Stimulated activated naive CD8-positive, alpha-beta T cell treated with anti-CD3 and anti-CD28 coated beads, Interleukin-15, amount 100 ng/mL, for 72 hours (primary cell): ENCODE measurements at regions not wholly inside any gene's neighbourhood (a gene's known extent, or its start where the extent isn't known, plus 50 kb on each side); places are given as distances from the start of the nearest gene placed in this dataset.
"Not testable (repeated sequence)": the region's sequence is repeated elsewhere in the genome, so short reads cannot be mapped to it uniquely, and the experiment has no call there.

Experiments
- ATAC-seq: fragments of 150-1000 bp; cut with Tn5 transposase; 2 replicates; pipeline ENCODE4 v1.10.0; 2021; ENCODE audit warnings: mild to moderate bottlenecking, moderate library complexity
- DNase-seq, 2 donors: peaks; one replicate each; pipeline ENCODE4 v3.0.0; 2021 to 2022
- H3K27ac Mint-ChIP-seq, 2 donors: one replicate each; pipeline ENCODE4 v1.8.0; 2022; ENCODE audit warnings: mild to moderate bottlenecking in 2 of 2, mixed read lengths in 2 of 2, moderate library complexity in 2 of 2
- H3K27me3 Mint-ChIP-seq: one replicate; pipeline ENCODE4 v1.8.0; 2022; ENCODE audit warnings: mixed read lengths
- H3K4me1 Mint-ChIP-seq: one replicate; pipeline ENCODE4 v1.8.0; 2022; ENCODE audit warnings: mild to moderate bottlenecking, mixed read lengths
- H3K4me3 Mint-ChIP-seq, 2 donors: one replicate each; pipeline ENCODE4 v1.8.0; 2022; ENCODE audit warnings: mild to moderate bottlenecking in 2 of 2, mixed read lengths in 2 of 2, moderate library complexity in 1 of 2
- H3K9me3 Mint-ChIP-seq, 2 donors: one replicate each; pipeline ENCODE4 v1.8.0; 2022; ENCODE audit warnings: mixed read lengths in 2 of 2

DNA sequence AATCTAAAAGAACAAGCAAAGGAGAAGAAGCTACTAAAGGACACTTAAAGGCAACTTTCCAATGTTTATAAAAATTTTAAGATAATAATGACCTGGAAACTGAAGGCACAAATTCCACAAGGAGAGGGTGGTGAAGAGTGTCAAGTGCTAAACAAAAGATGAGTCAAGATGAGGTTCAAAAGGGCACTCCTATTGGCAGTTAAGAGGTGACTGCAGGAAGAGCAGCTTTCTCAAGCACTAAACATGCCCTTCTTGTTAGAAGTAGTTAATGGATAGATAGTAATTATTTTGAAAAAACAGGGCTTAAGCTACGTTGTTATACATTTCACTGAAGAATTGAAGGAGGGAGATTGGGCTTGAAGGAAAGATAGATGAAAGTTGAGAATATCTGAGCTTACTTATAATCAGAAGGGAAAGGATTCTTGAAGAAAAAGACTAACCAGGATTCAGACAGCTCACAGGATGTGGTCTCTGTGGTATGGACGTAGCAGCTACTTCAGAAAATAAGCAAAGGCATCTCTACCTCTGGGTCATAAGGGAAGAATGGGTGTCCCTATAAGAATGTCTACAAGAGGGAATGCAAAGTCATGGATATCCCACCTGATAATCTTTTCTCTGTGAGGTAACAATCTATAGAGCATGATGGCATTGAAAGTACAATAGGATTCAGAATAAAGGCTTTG lies 454.7 kb upstream of the SLC39A10 start:
- peak in 1 of 2 donors; percentile 2 for DNase-seq
- Mint-ChIP-seq H3K27ac (peak overlapping the region in 1 of 2 donors; percentile 83), H3K4me3 (no peak overlapping the region), H3K4me1 (peaks cover 19% of the 10 kb centered on the region), H3K27me3 (no peaks in the 10 kb centered on the region), H3K9me3 (no peaks in the 10 kb centered on the region)
- peak; percentile 80 for ATAC-seq

- no peak overlapping the region for H3K27ac Mint-ChIP-seq
- H3K4me3 Mint-ChIP-seq: no peak overlapping the region
- no peak for DNase-seq
- H3K9me3 Mint-ChIP-seq: no peaks in the 10 kb centered on the region
- ATAC-seq: no peak
- no peaks in the 10 kb centered on the region for H3K27me3 Mint-ChIP-seq
- H3K4me1 Mint-ChIP-seq: peaks cover 19% of the 10 kb centered on the region
Observed at GRCh38 chr2:195199864-195200263, 457.2 kb upstream of the SLC39A10 start.

DNA sequence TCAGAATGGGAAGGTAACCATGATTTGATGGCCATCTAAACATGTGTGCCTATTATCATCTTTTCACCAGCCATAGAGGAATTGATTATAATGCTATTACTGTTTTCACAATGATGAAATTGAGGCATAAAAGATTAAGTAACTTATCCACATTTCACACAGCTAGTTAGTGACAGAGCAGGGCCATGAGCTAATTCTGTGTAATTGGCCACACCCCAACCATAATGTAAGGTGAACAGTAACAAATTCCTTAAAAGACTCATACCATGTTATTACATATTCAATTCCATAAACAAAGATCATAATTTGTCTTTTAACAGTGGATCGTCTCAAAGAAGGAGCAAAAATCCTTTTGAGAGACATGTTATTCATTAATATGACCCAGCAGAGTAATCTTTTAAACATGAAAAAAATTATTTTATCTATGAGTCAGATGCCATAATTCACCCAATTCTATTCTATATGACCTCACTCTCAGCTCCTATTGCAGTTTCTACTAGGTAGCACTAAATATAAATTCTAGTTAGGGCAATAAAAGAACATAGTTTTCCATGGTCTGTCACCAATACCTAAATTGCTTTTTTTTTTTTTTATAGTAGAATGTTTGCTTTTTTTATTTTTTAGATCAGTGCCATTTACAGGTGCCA lies 475.8 kb upstream of the SLC39A10 start:
- ATAC-seq: no peak
- Mint-ChIP-seq H3K27ac (no peak overlapping the region), H3K4me3 (no peak overlapping the region), H3K27me3 (no peaks in the 10 kb centered on the region), H3K4me1 (no peaks in the 10 kb centered on the region), H3K9me3 (no peaks in the 10 kb centered on the region)
- DNase-seq: no peak

- no peak overlapping the region for H3K4me3 Mint-ChIP-seq
- H3K9me3 Mint-ChIP-seq: no peaks in the 10 kb centered on the region
- H3K4me1 Mint-ChIP-seq: no peaks in the 10 kb centered on the region
- H3K27me3 Mint-ChIP-seq: no peaks in the 10 kb centered on the region
- DNase-seq: peak in 1 of 2 donors; percentile 14
- peak; percentile 86 for ATAC-seq
- H3K27ac Mint-ChIP-seq: peak overlapping the region in 1 of 2 donors; percentile 32
Observed at GRCh38 chr2:195168369-195168768, 488.7 kb upstream of the SLC39A10 start.

- H3K27me3 Mint-ChIP-seq: no peaks in the 10 kb centered on the region
- no peak overlapping the region for H3K4me3 Mint-ChIP-seq
- no peaks in the 10 kb centered on the region for H3K9me3 Mint-ChIP-seq
- no peak for ATAC-seq
- DNase-seq: no peak
- no peaks in the 10 kb centered on the region for H3K4me1 Mint-ChIP-seq
- H3K27ac Mint-ChIP-seq: no peak overlapping the region
Observed at GRCh38 chr2:195164930-195165329, 492.1 kb upstream of the SLC39A10 start.

DNA sequence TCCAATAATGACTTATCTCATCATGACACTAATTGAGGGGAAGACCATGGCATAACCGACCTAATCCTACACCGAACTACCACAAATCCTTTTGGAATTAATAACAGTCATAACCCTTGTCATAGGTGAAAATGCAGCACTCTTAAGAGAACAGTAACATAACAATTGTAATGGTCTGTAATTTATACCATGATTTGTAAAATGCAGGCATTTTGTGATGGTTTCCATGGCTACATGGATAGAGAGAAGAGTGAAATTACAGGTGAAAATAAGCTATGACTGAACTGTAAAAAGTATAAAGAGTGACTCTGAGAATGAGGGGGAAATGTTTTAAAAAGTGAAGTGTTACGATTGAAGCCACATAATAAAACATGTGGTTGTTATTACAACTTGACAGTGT lies 494.1 kb upstream of the SLC39A10 start:
- H3K9me3 Mint-ChIP-seq: no peaks in the 10 kb centered on the region
- H3K27me3 Mint-ChIP-seq: no peaks in the 10 kb centered on the region
- H3K4me1 Mint-ChIP-seq: no peaks in the 10 kb centered on the region
- no peak overlapping the region for H3K27ac Mint-ChIP-seq
- DNase-seq (no peak), ATAC-seq (no peak)
- no peak overlapping the region for H3K4me3 Mint-ChIP-seq

DNA sequence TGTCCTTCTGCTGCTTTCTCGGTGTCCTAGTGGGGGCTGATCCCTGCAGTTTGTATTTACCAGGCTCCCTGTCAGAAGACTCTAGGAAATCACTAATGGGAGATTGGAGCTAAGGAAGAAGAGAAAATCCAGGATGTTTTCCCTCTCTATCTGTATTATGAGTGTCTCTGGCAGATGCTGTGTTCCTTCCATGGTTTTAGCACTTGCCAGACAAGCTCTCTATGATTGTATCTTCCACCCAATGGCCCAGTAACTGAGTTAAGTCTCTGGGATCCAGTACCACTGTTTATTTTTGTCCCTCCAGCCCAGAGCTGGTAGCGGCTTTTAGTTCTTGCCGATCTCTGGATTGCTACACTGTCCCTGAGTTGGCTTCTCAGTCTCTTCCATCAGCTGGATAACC lies 494.8 kb upstream of the SLC39A10 start:
- Mint-ChIP-seq H3K9me3 (no peaks in the 10 kb centered on the region), H3K4me1 (no peaks in the 10 kb centered on the region), H3K27ac (no peak overlapping the region), H3K27me3 (no peaks in the 10 kb centered on the region), H3K4me3 (no peak overlapping the region)
- DNase-seq (no peak), ATAC-seq (no peak)

DNA sequence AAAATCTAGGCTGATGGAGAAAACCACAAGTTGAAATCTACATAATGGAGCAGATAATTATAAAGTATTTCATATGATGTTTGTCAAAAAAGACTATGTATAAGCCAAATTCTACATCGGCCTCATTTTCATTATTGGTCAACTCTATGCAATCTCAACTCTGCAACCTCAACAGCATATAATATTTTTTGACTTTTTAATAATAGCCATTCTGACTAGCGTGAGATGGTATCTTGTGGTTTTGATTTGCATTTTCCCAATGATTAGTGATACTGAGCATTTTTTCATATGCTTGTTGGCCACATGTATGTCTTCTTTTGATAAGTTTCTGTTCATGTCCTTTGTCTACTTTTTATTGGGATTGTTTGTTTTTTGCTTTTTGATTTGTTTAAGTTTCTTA lies 496.1 kb upstream of the SLC39A10 start:
- no peaks in the 10 kb centered on the region for H3K4me1 Mint-ChIP-seq
- H3K4me3 Mint-ChIP-seq: no peak overlapping the region
- no peak overlapping the region for H3K27ac Mint-ChIP-seq
- no peaks in the 10 kb centered on the region for H3K27me3 Mint-ChIP-seq
- H3K9me3 Mint-ChIP-seq: no peaks in the 10 kb centered on the region
- DNase-seq (no peak), ATAC-seq (no peak)

DNA sequence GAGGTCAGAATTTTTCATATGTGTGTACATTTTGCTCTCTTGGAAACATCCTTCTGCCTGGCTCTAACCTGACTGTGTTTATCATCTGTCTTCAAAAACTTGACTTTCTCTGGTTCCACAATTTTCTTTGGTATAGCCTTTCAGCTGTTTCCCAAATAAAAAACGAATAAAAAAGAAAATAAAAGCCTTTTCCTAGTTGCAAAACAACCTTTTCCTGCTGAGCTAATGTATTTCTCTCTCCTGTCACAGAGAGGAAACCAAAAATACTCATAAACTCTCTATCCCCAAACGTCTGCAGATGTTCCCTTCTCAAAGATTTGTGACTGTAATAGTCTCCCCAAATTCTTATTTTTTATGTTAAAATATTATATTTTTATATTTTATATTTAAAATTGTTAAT lies 505.3 kb upstream of the SLC39A10 start:
- H3K4me3 Mint-ChIP-seq: no peak overlapping the region
- no peak overlapping the region for H3K27ac Mint-ChIP-seq
- DNase-seq (no peak), ATAC-seq (no peak)
- H3K9me3 Mint-ChIP-seq: no peaks in the 10 kb centered on the region
- no peaks in the 10 kb centered on the region for H3K27me3 Mint-ChIP-seq
- H3K4me1 Mint-ChIP-seq: no peaks in the 10 kb centered on the region

GRCh38 chr2:195150819-195151218 lies 506.2 kb upstream of the SLC39A10 start:
- no peaks in the 10 kb centered on the region for H3K27me3 Mint-ChIP-seq
- H3K27ac Mint-ChIP-seq: no peak overlapping the region
- DNase-seq (no peak), ATAC-seq (no peak)
- H3K4me1 Mint-ChIP-seq: no peaks in the 10 kb centered on the region
- no peaks in the 10 kb centered on the region for H3K9me3 Mint-ChIP-seq
- H3K4me3 Mint-ChIP-seq: no peak overlapping the region

DNA sequence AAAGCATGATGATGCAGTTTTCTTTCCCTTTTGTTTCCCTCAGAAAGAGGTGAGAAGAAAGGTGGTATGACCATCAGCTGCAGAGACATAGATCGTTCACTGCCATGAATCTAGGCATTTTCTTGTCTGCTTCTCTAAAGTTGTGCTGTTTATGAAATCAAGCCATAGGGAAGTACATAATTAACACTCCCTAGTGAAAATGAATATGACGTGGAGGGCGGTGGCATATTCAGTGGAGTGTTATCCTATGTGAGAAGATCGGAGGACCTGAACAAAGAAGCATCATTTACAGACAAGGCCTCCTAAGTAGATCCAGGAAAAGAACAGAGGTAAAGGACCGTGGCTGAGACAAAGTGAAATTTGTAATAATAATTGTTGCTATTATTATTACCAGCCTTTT lies 509.0 kb upstream of the SLC39A10 start:
- no peak overlapping the region for H3K4me3 Mint-ChIP-seq
- H3K9me3 Mint-ChIP-seq: peaks cover 15 to 19% of the 10 kb centered on the region in 2 donors
- no peak overlapping the region for H3K27ac Mint-ChIP-seq
- DNase-seq (no peak), ATAC-seq (no peak)
- H3K4me1 Mint-ChIP-seq: no peaks in the 10 kb centered on the region
- no peaks in the 10 kb centered on the region for H3K27me3 Mint-ChIP-seq

GRCh38 chr2:195146761-195147541 lies 510.1 kb upstream of the SLC39A10 start:
- H3K4me1 Mint-ChIP-seq: no peaks in the 10 kb centered on the region
- H3K9me3 Mint-ChIP-seq: peaks cover 15 to 20% of the 10 kb centered on the region in 2 donors
- no peak for ATAC-seq
- no peak overlapping the region for H3K4me3 Mint-ChIP-seq
- H3K27ac Mint-ChIP-seq: no peak overlapping the region
- no peak for DNase-seq
- H3K27me3 Mint-ChIP-seq: no peaks in the 10 kb centered on the region

GRCh38 chr2:195138435-195138834 lies 518.6 kb upstream of the SLC39A10 start:
- H3K4me3 Mint-ChIP-seq: no peak overlapping the region
- no peaks in the 10 kb centered on the region for H3K4me1 Mint-ChIP-seq

GRCh38 chr2:195125889-195126288 lies 531.1 kb upstream of the SLC39A10 start:
- not testable (repeated sequence) for DNase-seq, H3K4me3 Mint-ChIP-seq, H3K4me1 Mint-ChIP-seq, H3K9me3 Mint-ChIP-seq, H3K27me3 Mint-ChIP-seq, H3K27ac Mint-ChIP-seq
- ATAC-seq: peak; percentile 12

More at GRCh38 chr2:195138435-195138834, 518.6 kb upstream of the SLC39A10 start:
- Mint-ChIP-seq H3K27me3 (no peaks in the 10 kb centered on the region), H3K27ac (no peak overlapping the region), H3K9me3 (peaks cover 0 to 5% of the 10 kb centered on the region in 2 donors)
- ATAC-seq (no peak), DNase-seq (no peak)

- Mint-ChIP-seq H3K27ac (no peak overlapping the region), H3K4me3 (no peak overlapping the region), H3K27me3 (no peaks in the 10 kb centered on the region), H3K9me3 (no peaks in the 10 kb centered on the region), H3K4me1 (no peaks in the 10 kb centered on the region)
- DNase-seq (no peak), ATAC-seq (peak; percentile 20)
Observed at GRCh38 chr2:195124391-195125079, 532.5 kb upstream of the SLC39A10 start.

DNA sequence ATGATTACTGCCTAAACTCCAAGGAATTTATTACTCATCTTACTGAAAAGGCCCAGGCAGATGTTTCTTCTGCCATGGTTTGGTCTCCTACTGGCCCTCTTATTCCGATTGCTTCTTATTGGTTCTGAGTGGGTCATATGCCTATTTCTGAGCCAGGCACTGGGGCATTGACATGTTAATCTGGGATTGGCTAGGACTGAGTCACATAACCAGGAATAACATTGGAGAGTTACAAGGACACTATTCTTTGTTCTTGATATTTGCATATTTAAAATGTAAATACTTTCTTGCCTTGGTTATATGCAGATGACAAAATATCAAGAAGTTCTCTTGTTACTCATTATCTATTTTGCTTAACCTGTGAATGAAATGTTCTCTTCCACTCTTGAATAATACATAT lies 534.4 kb upstream of the SLC39A10 start:
- no peaks in the 10 kb centered on the region for H3K27me3 Mint-ChIP-seq
- no peaks in the 10 kb centered on the region for H3K9me3 Mint-ChIP-seq
- H3K4me3 Mint-ChIP-seq: no peak overlapping the region
- H3K27ac Mint-ChIP-seq: no peak overlapping the region
- H3K4me1 Mint-ChIP-seq: no peaks in the 10 kb centered on the region
- no peak for ATAC-seq
- DNase-seq: no peak
